ENCODE measurements at regions not wholly inside any gene's neighbourhood (a gene's known extent, or its start where the extent isn't known, plus 50 kb on each side); places are given as distances from the start of the nearest gene placed in this dataset.

GRCh38 chr20:57882451-57883161 lies 172.8 kb upstream of the PMEPA1 start:
- TF ChIP-seq, protein P1, sequence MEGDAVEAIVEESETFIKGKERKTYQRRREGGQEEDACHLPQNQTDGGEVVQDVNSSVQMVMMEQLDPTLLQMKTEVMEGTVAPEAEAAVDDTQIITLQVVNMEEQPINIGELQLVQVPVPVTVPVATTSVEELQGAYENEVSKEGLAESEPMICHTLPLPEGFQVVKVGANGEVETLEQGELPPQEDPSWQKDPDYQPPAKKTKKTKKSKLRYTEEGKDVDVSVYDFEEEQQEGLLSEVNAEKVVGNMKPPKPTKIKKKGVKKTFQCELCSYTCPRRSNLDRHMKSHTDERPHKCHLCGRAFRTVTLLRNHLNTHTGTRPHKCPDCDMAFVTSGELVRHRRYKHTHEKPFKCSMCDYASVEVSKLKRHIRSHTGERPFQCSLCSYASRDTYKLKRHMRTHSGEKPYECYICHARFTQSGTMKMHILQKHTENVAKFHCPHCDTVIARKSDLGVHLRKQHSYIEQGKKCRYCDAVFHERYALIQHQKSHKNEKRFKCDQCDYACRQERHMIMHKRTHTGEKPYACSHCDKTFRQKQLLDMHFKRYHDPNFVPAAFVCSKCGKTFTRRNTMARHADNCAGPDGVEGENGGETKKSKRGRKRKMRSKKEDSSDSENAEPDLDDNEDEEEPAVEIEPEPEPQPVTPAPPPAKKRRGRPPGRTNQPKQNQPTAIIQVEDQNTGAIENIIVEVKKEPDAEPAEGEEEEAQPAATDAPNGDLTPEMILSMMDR (IDR thresholded peaks at IDR 0.05) = no peak
- no peak for TF ChIP-seq POLR2A (IDR thresholded peaks at IDR 0.05)

Data from uterus (tissue), 2 donors.